GM21390 (cell line): ENCODE measurements at regions not wholly inside any gene's neighbourhood (a gene's known extent, or its start where the extent isn't known, plus 50 kb on each side); places are given as distances from the start of the nearest gene placed in this dataset.

Source experiments
- ATAC-seq: cut with Tn5 transposase; IDR thresholded peaks from one replicate; pipeline ENCODE4 v1.9.1; 2021; ENCODE audit not compliant: unreplicated experiment

DNA sequence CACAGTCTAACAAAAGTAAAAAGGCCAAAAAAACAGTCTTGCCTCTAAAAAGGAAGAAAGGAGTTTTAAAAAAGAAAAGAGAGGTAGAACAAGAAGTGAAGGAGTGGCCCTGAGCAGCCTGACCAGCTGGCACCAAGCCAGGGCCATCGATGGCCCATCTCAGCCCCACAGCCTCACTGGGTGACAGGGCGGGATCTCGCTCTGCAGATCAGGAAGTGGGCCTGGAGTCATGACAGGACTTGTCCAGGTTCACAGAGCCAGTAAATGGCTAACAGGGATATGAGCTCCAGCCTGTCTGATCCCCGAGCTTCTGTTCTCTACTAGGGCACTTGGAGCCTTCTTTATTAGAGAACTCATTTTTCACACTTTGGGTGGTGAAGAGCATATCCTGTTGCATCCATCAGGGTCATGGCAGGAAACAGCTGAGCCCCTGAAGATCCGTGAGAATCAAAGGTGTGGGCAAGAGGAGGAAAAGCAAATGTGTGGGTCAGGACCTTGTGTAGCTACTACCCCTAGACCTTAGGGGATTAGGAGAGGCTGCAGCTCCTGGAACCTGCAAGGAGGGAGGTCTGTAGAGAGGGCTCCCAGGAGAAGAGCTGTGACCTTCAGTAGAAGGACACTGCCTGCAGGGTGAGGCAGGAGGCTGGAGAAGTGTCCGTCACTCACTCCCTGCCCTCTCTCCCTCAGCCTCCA, 299.0 kb upstream of the MSX2 start:
- ATAC-seq = no peak

GRCh38 chr5:174425964-174426290, 298.5 kb upstream of the MSX2 start:
- no peak for ATAC-seq

DNA sequence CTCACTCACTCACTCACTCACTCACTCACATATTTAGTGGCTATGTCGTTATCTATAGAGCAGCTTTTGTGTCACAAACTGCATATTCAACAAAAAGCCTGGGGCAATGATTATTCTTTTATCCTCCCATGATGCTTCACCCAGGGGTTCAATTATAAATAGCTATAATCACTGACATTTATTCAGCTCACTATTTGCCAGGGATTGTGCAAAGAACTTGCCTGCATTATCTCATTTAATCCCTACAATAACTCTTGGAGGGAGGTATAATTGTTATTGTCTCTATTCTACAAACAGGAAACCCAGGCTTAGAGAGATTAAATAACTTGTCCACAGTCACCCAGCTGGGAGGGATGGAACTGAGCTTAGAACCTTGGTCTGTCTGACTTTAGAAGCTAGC, 298.0 kb upstream of the MSX2 start:
- no peak for ATAC-seq

DNA sequence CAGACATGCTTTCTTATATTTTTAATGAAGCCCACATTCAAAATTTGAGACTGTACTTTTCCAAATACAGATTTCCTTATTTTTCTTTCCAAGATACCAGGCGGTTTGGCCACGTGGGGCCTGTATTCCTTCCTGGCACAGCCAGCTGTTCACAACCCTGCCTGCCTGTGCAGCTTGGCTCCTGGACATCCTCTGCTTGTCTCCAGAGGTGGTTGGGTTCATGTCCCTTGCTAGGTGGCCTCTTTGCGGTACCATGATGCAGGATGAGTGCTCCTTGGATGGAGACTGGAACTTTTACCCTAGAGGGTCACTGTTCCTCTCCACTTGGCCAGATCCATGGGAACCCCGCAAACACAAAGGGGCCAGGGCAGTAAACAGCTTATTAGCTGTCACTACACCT, 297.5 kb upstream of the MSX2 start:
- ATAC-seq = no peak

- no peak for ATAC-seq
Observed at GRCh38 chr5:174427304-174427703, 297.1 kb upstream of the MSX2 start.

- no peak for ATAC-seq
Observed at GRCh38 chr5:174428895-174429294, 295.5 kb upstream of the MSX2 start.

GRCh38 chr5:174430940-174431339, 293.4 kb upstream of the MSX2 start:
- ATAC-seq = no peak

DNA sequence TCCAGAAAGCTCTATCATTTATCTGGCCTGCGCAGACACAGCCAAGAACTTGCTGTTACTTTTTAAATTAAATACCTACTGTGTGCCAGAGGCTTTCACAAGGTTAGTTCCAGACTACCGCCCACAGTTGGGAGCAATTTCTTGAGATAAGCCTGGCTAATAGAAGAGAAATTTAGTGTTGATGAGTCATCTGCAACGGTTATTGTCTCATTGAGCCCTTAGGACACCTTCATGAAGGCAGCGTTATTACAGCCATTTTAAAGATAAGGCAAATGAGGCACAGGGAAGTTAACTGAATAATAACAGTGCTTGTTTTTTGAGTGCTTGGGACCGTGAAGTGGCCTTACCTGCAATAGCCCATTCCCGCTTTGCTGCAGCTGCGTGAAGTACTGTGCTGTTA, 292.9 kb upstream of the MSX2 start:
- no peak for ATAC-seq

GRCh38 chr5:174433098-174433497, 291.3 kb upstream of the MSX2 start:
- no peak for ATAC-seq

DNA sequence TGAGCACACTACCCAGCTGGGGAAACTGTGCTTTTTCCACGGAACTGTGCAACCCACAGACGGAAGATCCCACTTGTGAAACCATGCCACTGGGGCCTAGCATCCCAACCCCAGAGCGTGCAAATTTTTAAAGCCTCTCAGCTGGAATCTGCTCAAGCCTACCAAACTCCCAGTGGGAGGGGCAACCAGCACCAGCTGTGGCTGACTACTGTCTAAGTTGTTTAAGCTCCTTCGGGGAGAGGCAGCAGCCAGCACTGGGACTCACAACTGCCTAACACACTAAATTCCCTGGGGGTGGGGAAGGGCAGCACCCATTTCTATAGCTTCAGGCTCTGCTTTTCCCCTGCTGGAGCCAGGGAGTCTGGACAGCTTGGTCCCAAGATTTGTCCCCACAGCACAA, 287.6 kb upstream of the MSX2 start:
- ATAC-seq = no peak

DNA sequence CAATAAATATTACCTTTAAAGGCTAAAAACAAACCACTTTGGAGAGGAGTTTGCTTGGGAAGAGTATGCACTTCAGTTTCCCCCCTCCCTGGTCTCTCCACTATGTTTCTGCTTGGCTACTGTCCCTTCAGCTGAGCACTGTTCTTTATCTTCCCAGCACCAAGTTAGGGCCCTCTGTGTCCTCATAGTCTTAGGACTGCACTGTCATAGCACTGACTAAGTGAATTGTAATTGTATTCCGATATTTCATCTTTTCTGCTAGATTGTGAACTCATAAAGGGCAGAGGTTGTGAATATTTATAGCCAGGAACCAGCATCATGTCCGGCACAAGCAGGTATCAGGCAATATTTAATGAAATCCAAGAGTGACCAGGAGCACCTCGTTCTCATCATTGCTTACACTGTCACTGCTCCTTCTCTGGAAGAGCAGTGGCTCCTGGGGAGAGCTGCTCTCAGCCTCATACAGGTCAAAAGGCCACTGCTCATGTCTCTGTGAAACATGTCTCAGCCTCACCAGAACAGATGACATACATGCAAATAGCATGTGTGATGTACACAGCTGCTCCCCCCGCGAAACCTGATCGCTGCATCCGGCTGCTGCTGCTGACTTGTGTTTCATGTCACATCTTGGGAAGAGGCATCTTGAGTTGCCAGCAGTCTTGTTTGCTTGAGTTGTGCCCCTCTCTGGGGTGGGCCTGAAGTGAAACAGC, 279.7 kb upstream of the MSX2 start:
- ATAC-seq = no peak

DNA sequence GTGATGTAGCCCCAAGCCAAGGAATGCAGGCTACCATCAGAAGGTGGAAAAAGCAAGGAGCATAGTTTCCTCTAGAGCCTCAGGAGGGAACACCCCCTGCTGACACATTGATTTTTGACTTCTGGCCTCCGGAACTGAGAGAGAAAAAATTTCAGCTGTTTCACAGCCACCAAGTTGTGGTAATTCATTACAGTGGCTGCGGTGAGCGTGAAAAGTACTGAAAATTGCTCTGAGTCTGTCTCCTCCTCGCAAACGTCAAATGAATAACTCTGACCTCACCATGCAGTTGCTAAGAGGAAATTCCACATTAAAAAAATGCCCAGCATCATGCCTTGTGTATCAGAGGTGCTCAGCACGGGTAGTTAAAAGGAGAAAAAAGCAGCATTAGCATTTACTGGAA, 277.9 kb upstream of the MSX2 start:
- no peak for ATAC-seq

- no peak for ATAC-seq
Observed at GRCh38 chr5:174446988-174447387, 277.4 kb upstream of the MSX2 start.

- no peak for ATAC-seq
Observed at GRCh38 chr5:174448041-174448440, 276.3 kb upstream of the MSX2 start.

- ATAC-seq = no peak
Observed at GRCh38 chr5:174448662-174449061, 275.7 kb upstream of the MSX2 start.

DNA sequence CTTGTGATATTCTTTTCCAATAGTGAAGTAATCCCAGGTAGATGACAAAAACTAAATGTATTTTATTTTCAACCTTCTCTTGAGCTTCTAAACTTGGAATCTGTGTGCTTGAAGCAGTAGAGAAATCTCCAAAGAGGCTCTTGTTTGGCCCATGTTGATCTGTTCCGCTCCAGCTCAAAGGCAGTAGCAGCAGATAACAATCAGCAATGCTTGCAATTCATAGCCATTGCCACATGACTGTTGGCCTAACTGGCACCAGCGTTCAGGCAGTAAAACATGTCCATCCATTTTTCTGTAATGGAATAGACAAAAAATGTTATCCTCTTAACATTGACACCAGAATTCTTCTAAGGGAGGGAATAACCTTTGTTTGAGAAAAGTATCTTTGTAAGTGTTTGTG, 270.7 kb upstream of the MSX2 start:
- ATAC-seq = no peak

DNA sequence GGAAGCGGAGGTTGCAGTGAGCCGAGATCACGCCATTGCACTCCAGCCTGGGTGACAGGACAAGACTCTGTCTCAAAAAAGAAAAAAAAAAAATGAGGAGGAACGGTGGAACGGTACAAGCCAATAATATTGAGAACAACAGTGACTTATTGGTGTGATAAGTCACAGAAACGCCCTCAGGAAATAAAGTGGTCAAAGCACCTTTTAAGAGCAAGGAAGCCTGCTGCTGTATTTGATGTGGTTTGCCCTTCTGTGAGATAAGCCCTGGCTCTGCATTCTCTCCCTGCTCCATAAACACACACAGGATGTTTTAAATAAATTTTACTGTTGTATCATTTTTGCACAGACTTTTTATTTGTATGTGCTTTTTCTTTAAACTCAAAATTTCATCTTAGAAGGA, 269.9 kb upstream of the MSX2 start:
- ATAC-seq = no peak

DNA sequence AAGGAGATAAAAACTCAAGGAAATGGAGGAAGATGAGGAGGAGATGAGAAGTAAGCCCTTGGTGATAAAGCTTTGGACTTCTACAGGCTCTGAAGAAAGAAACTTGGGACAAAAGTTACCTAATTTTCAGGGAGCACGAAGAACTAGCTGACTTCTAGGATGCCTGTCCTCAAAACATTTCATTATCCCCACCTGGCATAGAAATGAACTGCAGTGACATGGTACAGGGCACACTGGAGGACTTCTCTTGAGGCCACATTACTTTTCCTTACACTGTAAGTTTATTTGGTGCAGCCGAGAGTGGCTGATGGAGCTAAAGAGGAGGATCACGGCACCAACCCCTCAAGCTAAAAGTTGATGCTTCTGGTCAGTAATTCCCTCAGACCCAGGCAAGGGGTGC, 269.5 kb upstream of the MSX2 start:
- no peak for ATAC-seq

DNA sequence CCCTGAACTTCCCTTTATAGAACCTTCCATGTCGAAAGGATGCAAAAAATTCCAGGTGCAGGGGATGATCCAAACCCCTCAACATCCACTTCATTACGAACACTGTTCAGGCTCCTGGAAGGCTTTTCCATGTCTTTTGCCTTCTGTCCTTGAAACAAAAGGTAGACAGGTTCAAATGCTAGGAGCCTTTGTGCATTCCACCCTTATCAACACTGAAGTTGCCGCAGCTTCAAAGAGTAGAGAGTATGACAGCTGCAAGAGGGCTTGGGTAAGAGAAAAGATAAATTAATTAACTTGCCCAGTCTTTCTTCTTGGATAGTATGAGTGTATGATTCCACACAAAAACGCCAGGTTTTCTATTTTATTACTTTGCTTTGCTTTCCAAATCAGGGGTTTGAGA, 269.1 kb upstream of the MSX2 start:
- ATAC-seq = no peak

DNA sequence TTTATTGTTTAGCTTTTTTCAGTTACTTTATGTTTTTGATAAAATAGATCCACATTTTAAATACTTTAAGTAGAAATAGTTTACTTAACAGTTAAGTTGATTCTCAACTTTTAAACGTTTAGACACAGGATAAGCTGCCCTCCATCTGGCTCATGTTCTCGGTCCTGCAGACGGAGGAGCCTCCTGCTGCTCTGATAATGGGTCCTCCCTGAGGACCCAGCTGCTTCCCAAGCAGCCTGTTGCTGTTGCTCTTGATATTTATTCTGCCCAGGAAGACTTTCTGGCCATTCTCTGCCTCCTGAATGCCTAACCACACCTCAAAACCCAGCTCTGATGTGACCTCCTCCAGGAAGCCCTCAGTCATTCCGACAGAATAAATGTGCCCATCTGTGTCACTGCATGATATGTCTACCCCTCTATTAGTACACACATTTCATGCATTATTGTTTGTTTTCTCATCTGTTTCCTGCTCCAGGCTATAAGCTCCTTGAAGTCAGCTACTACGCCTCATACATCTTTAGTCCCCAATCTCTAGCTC, 267.2 kb upstream of the MSX2 start:
- ATAC-seq = no peak

DNA sequence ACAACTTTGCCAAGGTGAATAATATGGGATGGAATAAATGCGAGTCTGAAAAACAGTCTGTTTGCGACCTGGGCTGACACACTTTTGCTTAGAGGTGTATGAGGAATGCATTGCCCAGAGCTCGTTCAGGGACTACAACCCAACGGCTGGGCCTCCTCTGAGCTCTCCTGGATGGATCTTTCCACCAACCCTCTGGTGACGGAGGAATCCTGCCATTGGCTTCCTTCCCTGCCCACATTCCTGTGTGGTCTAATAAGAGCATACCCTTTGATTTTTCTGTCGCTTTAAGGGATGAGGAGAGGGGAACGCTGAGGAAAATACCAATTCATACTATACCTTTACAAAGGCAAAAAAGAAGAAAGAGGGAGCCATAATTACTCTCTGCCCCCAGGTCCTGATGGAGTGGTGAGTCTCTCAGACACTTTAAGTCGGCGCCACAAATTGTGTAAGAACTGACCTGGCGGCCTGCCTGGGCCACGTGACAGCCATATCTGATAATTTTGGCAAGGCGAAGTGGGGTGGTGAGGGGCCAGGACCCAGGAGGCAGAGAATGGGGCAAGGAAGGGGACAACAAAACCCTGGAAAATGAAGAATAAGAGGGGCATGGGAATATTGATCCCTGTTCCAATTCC, 265.2 kb upstream of the MSX2 start:
- ATAC-seq = no peak

DNA sequence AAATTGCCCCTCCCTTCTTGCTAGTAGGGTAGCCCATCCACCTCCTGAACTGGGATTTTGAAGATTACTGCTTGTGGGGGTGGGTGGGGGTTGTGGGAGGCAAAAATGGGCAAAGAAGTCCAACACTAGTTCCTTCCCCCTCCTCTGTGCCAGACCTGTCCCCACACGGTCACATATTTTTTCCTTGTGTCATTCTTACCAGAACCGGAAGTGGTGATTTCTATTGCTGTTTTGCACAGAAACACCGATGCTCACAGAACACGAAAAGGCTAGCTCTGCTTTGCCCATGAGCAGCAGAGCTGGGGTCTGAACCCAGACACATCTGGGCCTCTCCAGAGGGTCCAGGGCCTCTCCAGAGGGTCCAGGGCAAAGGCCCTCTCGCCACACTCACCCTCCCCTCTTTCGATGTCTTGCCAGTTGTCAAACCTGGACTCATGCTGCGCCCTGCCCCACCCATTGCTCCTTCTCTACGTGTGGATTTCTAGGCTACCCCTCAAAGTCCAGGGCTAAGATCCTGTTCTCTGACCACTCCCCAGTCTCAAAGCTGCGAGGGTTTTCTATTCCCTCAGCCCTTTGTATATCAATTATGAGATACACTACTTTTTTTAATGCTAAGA, 264.4 kb upstream of the MSX2 start:
- ATAC-seq = no peak
